ENCODE measurements at regions not wholly inside any gene's neighbourhood (a gene's known extent, or its start where the extent isn't known, plus 50 kb on each side); places are given as distances from the start of the nearest gene placed in this dataset.

GRCh38 chr1:245085508-245086095, 69.2 kb upstream of the KIF26B start:
- TF ChIP-seq CTCF (IDR thresholded peaks at IDR 0.05; ENCODE audit: insufficient read depth, low read depth, low read length, missing control alignments): no peak

GRCh38 chr1:245084551-245084950, 70.2 kb upstream of the KIF26B start:
- H3K4me3 ChIP-seq (ENCODE audit: low read depth, low read length): no peak overlapping the region
- no peak for TF ChIP-seq CTCF (IDR thresholded peaks at IDR 0.05; ENCODE audit: insufficient read depth, low read depth, low read length, missing control alignments)
- DNase-seq (ENCODE audit: low read depth): no peak

More at GRCh38 chr1:245085508-245086095, 69.2 kb upstream of the KIF26B start:
- DNase-seq (ENCODE audit: low read depth): peak; percentile 51
- no peak overlapping the region for H3K4me3 ChIP-seq (ENCODE audit: low read depth, low read length)

GRCh38 chr1:245079021-245079609, 75.7 kb upstream of the KIF26B start:
- no peak overlapping the region for H3K4me3 ChIP-seq (ENCODE audit: low read depth, low read length)
- DNase-seq (ENCODE audit: low read depth): peak; percentile 39
- peak; percentile 53 for TF ChIP-seq CTCF (IDR thresholded peaks at IDR 0.05; ENCODE audit: insufficient read depth, low read depth, low read length, missing control alignments)

GRCh38 chr1:245074898-245075297, 79.9 kb upstream of the KIF26B start:
- no peak for DNase-seq (ENCODE audit: low read depth)
- no peak for TF ChIP-seq CTCF (IDR thresholded peaks at IDR 0.05; ENCODE audit: insufficient read depth, low read depth, low read length, missing control alignments)
- no peak overlapping the region for H3K4me3 ChIP-seq (ENCODE audit: low read depth, low read length)

- no peak for TF ChIP-seq CTCF (IDR thresholded peaks at IDR 0.05; ENCODE audit: insufficient read depth, low read depth, low read length, missing control alignments)
- H3K4me3 ChIP-seq (ENCODE audit: low read depth, low read length): no peak overlapping the region
- no peak for DNase-seq (ENCODE audit: low read depth)
Observed at GRCh38 chr1:245074232-245074747, 80.5 kb upstream of the KIF26B start.

- H3K4me3 ChIP-seq (ENCODE audit: low read depth, low read length): no peak overlapping the region
- no peak for TF ChIP-seq CTCF (IDR thresholded peaks at IDR 0.05; ENCODE audit: insufficient read depth, low read depth, low read length, missing control alignments)
- no peak for DNase-seq (ENCODE audit: low read depth)
Observed at GRCh38 chr1:245070836-245071615, 83.8 kb upstream of the KIF26B start.
